ENCODE measurements at regions not wholly inside any gene's neighbourhood (a gene's known extent, or its start where the extent isn't known, plus 50 kb on each side); places are given as distances from the start of the nearest gene placed in this dataset.
A peak's percentile ranks its signal among the peaks of the same experiment; 100 is the strongest.

- H3K9me3 ChIP-seq (ENCODE audit: control insufficient read depth, insufficient read depth, low read length) = no peaks in the 10 kb centered on the region
- no peaks in the 10 kb centered on the region for H3K27me3 ChIP-seq (ENCODE audit: control insufficient read depth, insufficient read depth, low read length)
- TF ChIP-seq, protein P1, sequence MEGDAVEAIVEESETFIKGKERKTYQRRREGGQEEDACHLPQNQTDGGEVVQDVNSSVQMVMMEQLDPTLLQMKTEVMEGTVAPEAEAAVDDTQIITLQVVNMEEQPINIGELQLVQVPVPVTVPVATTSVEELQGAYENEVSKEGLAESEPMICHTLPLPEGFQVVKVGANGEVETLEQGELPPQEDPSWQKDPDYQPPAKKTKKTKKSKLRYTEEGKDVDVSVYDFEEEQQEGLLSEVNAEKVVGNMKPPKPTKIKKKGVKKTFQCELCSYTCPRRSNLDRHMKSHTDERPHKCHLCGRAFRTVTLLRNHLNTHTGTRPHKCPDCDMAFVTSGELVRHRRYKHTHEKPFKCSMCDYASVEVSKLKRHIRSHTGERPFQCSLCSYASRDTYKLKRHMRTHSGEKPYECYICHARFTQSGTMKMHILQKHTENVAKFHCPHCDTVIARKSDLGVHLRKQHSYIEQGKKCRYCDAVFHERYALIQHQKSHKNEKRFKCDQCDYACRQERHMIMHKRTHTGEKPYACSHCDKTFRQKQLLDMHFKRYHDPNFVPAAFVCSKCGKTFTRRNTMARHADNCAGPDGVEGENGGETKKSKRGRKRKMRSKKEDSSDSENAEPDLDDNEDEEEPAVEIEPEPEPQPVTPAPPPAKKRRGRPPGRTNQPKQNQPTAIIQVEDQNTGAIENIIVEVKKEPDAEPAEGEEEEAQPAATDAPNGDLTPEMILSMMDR (IDR thresholded peaks at IDR 0.05; ENCODE audit: low read depth, low read length) = peak; percentile 26
- DNase-seq (ENCODE audit: low read depth, low spot score) = no peak
- no peak overlapping the region for H3K4me3 ChIP-seq (ENCODE audit: low read depth, low read length)
- CTCF ChIA-PET = no interaction called here
- no peak overlapping the region for H3K27ac ChIP-seq (ENCODE audit: low read depth, low read length)
- POLR2A ChIA-PET = no interaction called here
These were observed 440.1 kb upstream of the TRPC7 start for GRCh38 chr5:136805466-136805865.

DNA sequence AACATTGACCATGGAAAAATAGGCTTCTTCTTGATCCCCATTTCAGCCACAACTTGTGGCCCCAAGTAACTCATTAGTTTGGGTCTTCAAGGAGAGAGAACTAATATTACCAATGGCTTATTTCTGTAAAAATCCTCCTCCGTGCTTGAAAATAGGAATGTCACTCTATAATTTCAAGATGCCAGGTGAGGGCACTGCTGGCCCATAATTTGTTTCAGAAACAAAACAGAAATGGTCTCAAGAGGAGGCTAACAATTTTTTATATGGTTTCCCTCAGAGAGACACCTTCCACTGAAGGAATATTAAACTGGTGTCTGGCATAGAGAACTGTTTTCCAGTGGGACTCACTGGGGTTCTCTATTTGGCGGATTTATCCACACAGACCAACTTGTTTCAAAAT lies 437.0 kb upstream of the TRPC7 start:
- CTCF ChIA-PET = interaction anchor here (0.6 to 1.5 kb wide), 6 partner anchors 9 to 524 kb away, joined by 3 to 6 read pairs (median 3); no protein-coding TSS in a partner anchor
- DNase-seq (ENCODE audit: low read depth, low spot score) = no peak

GRCh38 chr5:136799806-136800372 lies 434.5 kb upstream of the TRPC7 start:
- Histone ChIP-seq H3K27me3 (ENCODE audit: control insufficient read depth, insufficient read depth, low read length) (no peaks in the 10 kb centered on the region), H3K9me3 (ENCODE audit: control insufficient read depth, insufficient read depth, low read length) (no peaks in the 10 kb centered on the region; the same call in 1 of the 2 replicates), H3K27ac (ENCODE audit: low read depth, low read length) (no peak overlapping the region), H3K4me3 (ENCODE audit: low read depth, low read length) (no peak overlapping the region)
- ChIA-PET CTCF (no interaction called here), POLR2A (no interaction called here)
- TF ChIP-seq, protein P1 (IDR thresholded peaks at IDR 0.05; ENCODE audit: low read depth, low read length) = no peak
- DNase-seq (ENCODE audit: low read depth, low spot score) = no peak

More for the DNA sequence above, 437.0 kb upstream of the TRPC7 start:
- Histone ChIP-seq H3K27ac (ENCODE audit: low read depth, low read length) (no peak overlapping the region), H3K9me3 (ENCODE audit: control insufficient read depth, insufficient read depth, low read length) (no peaks in the 10 kb centered on the region; the same call in 1 of the 2 replicates), H3K27me3 (ENCODE audit: control insufficient read depth, insufficient read depth, low read length) (no peaks in the 10 kb centered on the region), H3K4me3 (ENCODE audit: low read depth, low read length) (no peak overlapping the region)
- TF ChIP-seq, protein P1 (IDR thresholded peaks at IDR 0.05; ENCODE audit: low read depth, low read length) = peak; percentile 21; the same call in 1 of the 2 replicates
- POLR2A ChIA-PET = no interaction called here

DNA sequence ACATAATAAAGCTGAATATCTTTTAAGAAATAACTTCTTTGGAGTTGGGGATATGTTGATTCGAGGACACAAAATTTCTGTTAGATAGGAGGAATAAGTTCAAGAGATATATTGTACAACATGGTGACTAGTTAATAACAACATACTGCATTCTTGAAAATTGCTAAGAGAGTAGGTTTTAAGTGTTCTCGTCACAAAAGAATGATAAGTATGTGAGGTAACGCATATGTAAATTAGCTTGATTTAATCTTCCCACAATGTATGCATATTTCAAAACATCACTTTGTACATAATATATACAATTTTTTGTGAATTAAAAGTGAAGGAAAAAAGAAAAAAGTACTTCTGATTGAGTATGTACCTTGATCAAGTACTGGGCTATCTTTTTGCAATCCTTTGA lies 428.0 kb upstream of the TRPC7 start:
- Histone ChIP-seq H3K27ac (ENCODE audit: low read depth, low read length) (no peak overlapping the region), H3K9me3 (ENCODE audit: control insufficient read depth, insufficient read depth, low read length) (no peaks in the 10 kb centered on the region; the same call in 1 of the 2 replicates), H3K27me3 (ENCODE audit: control insufficient read depth, insufficient read depth, low read length) (no peaks in the 10 kb centered on the region), H3K4me3 (ENCODE audit: low read depth, low read length) (no peak overlapping the region)
- TF ChIP-seq, protein P1 (IDR thresholded peaks at IDR 0.05; ENCODE audit: low read depth, low read length) = no peak
- POLR2A ChIA-PET = no interaction called here
- no peak for DNase-seq (ENCODE audit: low read depth, low spot score)
- CTCF ChIA-PET = no interaction called here

GRCh38 chr5:136781464-136781863 lies 416.1 kb upstream of the TRPC7 start:
- H3K4me3 ChIP-seq (ENCODE audit: low read depth, low read length) = no peak overlapping the region
- POLR2A ChIA-PET = no interaction called here
- TF ChIP-seq, protein P1 (IDR thresholded peaks at IDR 0.05; ENCODE audit: low read depth, low read length) = no peak
- peak; percentile 1 for DNase-seq (ENCODE audit: low read depth, low spot score)
- no peaks in the 10 kb centered on the region for H3K9me3 ChIP-seq (ENCODE audit: control insufficient read depth, insufficient read depth, low read length)
- CTCF ChIA-PET = no interaction called here
- no peaks in the 10 kb centered on the region for H3K27me3 ChIP-seq (ENCODE audit: control insufficient read depth, insufficient read depth, low read length)
- no peak overlapping the region for H3K27ac ChIP-seq (ENCODE audit: low read depth, low read length)
